Activated CD4-positive, alpha-beta T cell treated with anti-CD3 and anti-CD28 coated beads for 1 hour (primary cell): ENCODE measurements at regions not wholly inside any gene's neighbourhood (a gene's known extent, or its start where the extent isn't known, plus 50 kb on each side); places are given as distances from the start of the nearest gene placed in this dataset.
"Not testable (repeated sequence)": the region's sequence is repeated elsewhere in the genome, so short reads cannot be mapped to it uniquely, and the experiment has no call there.

Experiments used
- DNase-seq: peaks from one replicate; pipeline ENCODE4 v3.0.0-alpha.2; 2020

DNA sequence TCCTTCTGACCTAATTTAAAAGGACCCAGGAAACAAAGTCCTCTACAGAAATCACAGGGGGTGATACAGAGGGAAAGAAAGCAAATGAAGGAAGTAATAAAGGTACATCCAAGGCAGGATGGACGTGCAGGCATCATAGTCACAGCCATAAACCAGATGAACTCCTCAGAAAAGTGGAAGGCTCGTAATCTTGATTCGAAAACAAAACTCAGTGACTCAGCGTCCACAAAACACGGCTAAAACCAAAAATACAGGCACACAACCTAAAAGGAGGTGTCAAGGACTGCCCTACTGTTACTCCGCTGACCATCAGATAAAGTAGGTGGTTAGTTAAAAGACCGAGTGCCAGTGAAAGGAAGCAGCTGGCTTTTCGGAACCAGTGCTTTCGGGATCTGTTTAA is 81.5 kb downstream of the TRIM69 start:
- not testable (repeated sequence) for DNase-seq

- DNase-seq, result not testable (repeated sequence)
These were observed 83.1 kb downstream of the TRIM69 start for GRCh38 chr15:44819331-44819987.

DNA sequence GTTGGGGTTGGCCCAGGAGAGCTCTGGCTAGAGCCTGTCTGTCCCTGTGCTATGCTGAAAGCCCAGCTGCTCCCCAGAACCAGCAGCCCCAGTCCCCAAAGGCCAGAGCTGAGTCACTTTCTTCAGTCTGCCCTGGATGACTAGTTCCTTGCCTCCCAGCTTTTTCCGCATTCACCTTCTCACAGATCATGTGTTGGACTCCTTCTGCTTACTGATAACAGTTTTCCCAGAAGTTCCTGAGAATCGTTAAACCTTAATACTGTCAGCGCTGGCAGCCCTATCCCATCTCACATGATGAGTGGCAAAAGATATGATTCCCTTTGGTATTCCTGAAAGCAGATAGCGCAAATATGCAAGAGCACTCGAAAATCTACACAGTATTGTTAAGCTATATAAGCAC is 84.2 kb downstream of the TRIM69 start:
- DNase-seq, result not testable (repeated sequence)

GRCh38 chr15:44820967-44821366 is 84.6 kb downstream of the TRIM69 start:
- DNase-seq, result not testable (repeated sequence)

GRCh38 chr15:44824277-44825145 is 88.2 kb downstream of the TRIM69 start:
- not testable (repeated sequence) for DNase-seq

GRCh38 chr15:44826583-44826982 is 90.3 kb downstream of the TRIM69 start:
- DNase-seq, result not testable (repeated sequence)

DNA sequence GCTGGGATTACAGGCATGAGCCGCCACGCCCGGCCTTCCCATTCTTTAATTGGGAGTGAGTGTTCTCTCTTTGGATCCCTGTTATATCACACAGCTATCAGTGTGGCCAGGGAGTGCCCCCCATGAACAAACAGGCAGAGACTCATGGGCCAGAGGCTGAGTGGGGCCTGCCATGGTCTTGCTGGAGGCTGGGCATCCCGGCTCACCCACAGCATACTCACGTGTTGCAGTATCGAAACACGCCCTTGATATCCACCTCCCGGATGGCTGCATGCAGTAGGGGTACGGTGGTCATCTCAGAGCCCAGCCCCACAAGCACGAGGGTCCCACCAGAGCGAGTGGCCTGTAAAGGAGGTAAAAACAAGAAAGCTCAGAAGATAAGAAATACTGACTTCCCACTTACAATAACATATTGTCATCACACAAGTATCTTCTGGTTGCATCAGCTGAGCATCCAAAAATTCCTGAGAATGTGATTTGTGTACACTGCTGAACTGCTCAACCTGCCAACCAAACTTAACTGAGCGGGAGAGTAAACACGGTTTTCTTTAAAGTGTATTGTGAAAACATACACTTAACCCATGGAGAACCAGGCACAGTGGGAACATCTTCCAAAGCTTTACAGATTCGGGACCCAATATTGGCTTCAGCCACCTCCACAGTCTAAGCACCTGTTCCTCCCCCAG is 92.0 kb downstream of the TRIM69 start:
- not testable (repeated sequence) for DNase-seq

DNA sequence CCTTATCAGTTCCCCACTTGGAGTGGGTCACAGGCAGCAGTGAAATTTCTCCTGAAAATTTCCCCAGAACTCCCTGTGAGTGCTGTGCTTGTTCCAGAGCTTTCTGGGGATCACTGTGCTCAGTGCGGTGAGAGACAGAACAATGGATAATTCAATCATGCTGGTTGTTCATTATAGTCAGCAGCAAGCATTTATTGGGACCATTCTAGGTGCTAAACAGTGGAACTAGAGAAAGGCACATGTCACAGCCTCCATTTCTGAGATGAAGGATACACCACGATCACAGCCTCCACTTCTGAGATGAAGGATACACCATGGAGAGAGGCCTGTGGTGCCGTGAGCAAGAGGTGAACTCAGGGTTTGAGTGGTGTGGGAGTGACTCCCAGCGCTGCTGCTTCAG is 92.8 kb downstream of the TRIM69 start:
- not testable (repeated sequence) for DNase-seq

- not testable (repeated sequence) for DNase-seq
These were observed 94.5 kb downstream of the TRIM69 start for GRCh38 chr15:44830692-44831408.

DNA sequence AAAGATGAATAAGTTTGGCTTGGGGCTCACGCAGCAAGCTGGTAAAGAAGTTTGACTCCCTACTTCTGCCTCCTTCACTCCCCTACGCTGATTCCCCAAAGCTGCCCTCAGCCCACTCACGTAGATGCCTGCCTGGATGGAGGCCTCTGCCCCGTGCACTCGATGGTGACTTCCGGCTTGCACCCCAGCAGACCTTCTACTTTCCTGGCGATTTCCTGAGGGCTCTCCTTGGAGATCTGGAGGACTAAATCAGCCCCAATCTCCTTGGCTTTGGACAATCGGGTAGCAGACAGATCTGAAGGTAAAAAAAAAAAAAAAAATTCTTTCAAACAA is 95.0 kb downstream of the TRIM69 start:
- not testable (repeated sequence) for DNase-seq

GRCh38 chr15:44832133-44832532 is 95.8 kb downstream of the TRIM69 start:
- not testable (repeated sequence) for DNase-seq

- DNase-seq, result not testable (repeated sequence)
These were observed 96.8 kb downstream of the TRIM69 start for GRCh38 chr15:44833081-44833480.

DNA sequence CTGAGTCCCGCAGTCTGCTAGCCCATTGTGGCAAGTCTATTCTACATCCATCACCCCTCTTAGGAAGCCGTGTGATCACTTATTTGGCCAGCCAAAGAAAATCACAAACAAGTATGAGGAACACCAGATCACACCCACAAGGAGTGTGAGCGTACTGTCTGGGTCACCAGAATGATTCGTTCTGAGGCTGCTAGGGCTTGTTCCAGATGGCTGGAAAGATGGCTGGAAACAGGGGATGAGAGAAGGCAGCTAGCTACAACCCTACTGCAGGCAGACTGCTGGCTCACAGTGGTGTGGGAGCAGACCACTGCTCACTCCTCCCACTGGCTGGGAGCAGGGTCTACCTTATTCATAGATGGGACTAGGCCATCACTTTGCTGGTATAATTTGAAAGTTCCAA is 97.4 kb downstream of the TRIM69 start:
- DNase-seq, result not testable (repeated sequence)

GRCh38 chr15:44835082-44835481 is 98.8 kb downstream of the TRIM69 start:
- DNase-seq, result not testable (repeated sequence)

- no peak for DNase-seq
These were observed 99.8 kb downstream of the TRIM69 start for GRCh38 chr15:44836094-44836493.

GRCh38 chr15:44838929-44839328 is 102.6 kb downstream of the TRIM69 start:
- not testable (repeated sequence) for DNase-seq

GRCh38 chr15:44841762-44842161 is 105.4 kb downstream of the TRIM69 start:
- not testable (repeated sequence) for DNase-seq

- DNase-seq, result not testable (repeated sequence)
These were observed 106.6 kb downstream of the TRIM69 start for GRCh38 chr15:44842883-44843282.

DNA sequence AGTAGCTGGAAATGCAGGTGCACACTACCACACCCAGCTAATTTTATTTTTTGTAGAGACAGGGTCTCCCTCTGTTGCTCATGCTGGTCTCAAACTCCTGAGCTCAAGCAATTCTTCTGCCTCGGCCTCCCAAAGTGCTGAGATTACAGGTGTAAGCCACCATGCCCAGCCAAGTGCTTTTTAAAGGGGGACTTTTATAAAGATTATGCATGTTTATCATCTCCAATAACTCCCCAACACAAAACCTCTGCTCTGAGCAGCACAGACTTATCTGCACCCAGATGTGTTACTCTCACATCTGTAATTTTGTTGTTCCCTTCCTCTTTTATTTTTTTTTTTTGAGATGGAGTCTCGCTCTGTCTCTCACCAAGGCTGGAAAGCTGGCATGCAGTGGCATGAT is 108.6 kb downstream of the TRIM69 start:
- not testable (repeated sequence) for DNase-seq

DNA sequence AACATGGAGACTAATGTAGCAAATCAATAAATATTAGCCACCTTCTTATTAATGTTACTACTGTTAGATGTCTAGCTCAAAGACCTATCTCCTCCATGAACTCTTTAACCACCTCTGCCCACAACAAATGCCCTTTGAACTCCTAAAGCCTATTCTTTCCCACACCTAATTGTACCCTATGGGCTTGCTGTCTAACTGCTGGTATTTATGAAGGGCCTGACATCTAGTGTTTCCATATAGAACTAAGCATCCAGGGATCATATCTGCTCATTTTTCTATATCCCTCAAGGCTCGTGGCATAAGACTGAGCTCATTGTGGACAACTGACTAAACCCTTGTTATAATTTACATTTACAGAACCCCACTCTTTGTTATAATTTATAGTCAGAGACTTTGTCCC is 109.8 kb downstream of the TRIM69 start:
- DNase-seq, result not testable (repeated sequence)

DNA sequence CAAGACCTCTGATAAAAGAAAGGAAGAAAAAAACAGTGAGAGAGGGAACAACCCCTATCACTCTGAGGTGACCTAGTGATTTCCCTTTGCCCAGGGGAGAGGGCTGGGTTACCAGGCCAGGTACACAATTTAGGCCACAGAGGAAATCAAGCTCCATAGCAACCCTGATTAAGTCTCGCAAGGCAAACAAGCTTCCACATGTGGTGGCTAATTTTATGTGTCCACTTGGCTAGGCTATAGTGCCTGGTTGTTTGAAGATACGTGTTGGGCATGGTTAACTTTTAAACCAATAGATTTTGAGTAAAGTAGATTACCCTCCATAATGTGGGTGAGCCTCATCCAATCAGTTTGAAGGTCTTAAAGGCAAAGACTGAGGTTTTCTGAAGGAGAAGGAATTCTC is 108.9 kb upstream of the TERB2 start:
- DNase-seq, result not testable (repeated sequence)

DNA sequence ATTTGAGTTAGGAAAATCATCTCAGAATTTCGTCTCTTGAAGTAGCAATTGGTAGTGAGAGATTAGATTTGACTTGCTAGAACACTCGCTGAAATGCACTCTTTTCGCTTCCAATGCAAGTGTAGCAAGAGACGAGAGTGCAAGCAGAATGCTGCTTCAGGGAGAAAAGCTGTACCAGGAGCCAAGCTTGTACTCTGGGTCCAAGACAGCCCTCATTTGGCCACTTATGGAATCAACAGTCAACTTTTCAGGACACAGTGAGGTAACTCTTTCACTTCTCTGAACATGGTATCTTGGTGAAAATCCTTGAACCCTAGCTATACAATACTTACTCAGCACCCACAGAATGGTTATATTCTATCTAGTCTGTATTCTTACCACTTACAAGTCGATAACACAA is 107.6 kb upstream of the TERB2 start:
- DNase-seq, result not testable (repeated sequence)
